GM18498 (cell line): ENCODE measurements at regions not wholly inside any gene's neighbourhood (a gene's known extent, or its start where the extent isn't known, plus 50 kb on each side); places are given as distances from the start of the nearest gene placed in this dataset.

Experiments used
- ATAC-seq: cut with Tn5 transposase; IDR thresholded peaks from one replicate; pipeline ENCODE4 v1.9.1; 2021; ENCODE audit warnings: mild to moderate bottlenecking, moderate library complexity; ENCODE audit not compliant: unreplicated experiment

DNA sequence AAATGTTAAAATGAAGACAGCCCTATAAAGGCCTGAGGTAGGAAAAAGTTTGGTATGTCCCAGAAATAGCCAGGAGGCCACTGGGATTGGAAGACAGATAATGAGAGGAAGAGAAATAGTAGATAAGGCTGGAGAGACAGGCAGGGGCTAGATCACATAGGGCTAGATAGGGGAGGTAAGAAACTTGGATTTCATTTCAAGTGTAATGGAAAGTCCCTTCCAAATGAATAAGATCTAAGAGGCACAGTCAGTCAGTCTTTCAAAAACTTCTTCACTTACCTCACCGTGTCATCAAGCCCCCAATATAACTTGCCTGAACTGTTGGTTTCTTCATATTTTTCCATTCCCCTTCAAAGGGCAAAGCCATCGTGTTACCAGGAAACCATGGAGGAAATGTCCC, 121.8 kb downstream of the SPCS3 start:
- no peak for ATAC-seq

DNA sequence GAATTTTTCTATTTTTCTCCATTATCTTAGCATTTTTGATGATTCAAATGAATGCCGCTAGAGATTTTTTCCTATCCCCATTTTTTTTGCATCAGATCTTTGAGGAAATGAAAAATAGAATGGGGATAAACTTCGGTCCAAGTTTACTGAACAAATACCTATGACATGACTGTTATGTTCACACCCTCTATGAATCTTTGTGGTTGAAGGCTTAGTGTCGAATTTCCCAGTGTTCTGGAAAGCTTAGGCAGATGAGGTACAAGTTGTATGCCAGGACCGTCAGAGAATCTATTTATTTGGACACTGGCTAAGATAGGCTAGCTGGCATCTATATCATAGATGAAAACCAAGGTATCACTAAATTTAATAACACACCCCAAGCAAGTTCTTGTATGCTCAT, 123.4 kb downstream of the SPCS3 start:
- ATAC-seq, result no peak

GRCh38 chr4:176443646-176444409, 124.1 kb downstream of the SPCS3 start:
- ATAC-seq, result no peak

- ATAC-seq, result no peak
Observed at GRCh38 chr4:176444741-176445140, 125.0 kb downstream of the SPCS3 start.

DNA sequence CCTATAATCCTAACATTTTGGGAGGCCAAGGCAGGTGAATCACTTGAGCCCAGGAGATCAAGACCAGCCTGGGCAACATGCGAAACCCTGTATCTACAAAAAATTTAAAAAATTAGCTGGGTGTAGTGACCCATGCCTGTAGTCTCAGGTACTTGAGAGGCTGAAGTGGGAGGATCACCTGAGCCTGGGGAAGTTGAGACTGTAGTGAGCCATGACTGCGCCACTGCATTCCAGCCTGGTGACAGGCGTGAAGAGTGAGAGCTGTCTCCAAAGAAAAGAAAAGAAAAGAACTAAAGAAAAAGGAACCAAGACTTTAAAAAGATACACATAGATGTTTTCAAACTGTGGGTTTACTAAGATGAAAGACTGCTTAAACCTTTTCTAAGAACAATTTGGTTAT, 129.0 kb downstream of the SPCS3 start:
- ATAC-seq, result no peak

GRCh38 chr4:176451443-176451842, 131.7 kb downstream of the SPCS3 start:
- ATAC-seq, result no peak

DNA sequence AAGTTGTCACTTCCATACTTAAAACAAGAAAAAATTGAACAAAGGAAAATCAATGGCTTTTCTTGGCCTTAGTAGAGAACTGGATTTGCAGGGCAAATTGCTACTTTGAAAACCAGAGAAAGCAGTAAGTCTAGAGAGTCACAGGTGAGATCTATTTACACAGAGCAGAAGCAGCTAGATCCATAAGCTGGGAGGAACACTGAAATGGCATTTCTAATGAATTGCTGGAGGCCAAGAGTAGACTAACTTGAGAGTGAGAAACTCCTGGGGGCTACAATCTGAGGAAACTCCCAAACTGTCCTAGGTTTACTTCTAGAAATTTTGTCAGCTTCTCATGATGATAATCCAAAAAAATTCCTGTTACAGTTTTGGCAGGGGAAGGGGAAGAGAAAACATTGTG, 133.3 kb downstream of the SPCS3 start:
- no peak for ATAC-seq

GRCh38 chr4:176453658-176454057, 133.9 kb downstream of the SPCS3 start:
- ATAC-seq, result no peak

DNA sequence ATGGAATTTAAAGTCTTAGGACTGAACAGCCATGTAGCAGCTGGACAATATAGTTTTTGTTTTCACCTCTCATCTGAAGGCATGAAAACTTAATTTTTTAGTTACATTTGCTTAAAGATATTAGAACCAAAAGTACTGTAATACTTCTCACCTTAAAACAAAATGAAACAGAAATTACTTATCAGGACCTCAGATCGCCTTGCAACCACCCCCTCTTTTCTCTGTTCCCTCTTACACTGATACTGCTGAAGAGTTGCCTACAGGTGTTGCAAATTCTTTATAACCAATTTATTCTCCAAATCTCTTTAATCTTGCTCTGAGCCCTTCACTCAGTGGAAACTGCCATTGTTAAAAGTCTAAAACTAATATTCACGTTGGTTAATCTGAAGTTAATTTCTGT, 145.0 kb downstream of the SPCS3 start:
- peak; percentile 99 for ATAC-seq

DNA sequence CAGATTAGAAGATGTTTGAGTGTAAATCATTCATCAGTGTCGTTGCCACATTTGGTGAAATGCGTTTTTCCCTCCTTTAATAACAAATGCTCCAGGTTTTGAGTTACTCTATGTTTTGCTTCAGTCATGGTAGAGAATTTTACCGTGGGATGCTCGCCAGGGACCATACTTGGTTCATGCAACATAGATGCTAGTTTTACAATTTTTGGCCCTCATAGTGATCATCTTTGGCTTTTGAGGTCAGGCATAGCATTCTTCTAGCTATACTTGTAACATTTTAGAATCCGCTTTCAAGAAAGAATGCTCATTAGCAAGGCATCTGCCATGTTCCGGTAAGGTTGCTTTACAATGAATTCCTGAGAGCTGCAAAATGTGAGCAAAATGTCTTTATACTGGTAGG, 147.2 kb downstream of the SPCS3 start:
- no peak for ATAC-seq

- no peak for ATAC-seq
Observed at GRCh38 chr4:176469546-176469945, 149.8 kb downstream of the SPCS3 start.

- no peak for ATAC-seq
Observed at GRCh38 chr4:176470671-176471070, 150.9 kb downstream of the SPCS3 start.

DNA sequence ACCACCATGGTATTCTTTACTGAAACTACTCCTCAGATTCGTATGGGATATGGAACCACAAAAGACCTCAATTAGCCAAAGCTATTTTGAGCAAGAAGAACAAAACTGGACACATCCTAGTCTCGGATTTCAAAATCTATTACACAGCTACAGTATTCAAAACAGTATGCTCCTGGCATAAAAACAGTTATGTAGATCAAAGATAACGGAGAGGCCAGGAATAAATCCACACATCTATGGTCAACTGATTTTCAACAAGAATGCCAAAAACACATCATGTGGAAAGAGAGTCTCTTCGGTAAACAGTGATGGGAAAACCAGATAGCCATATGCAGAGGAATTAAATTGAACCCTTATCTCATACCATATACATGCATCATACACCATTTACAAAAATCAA, 155.3 kb downstream of the SPCS3 start:
- ATAC-seq, result no peak

DNA sequence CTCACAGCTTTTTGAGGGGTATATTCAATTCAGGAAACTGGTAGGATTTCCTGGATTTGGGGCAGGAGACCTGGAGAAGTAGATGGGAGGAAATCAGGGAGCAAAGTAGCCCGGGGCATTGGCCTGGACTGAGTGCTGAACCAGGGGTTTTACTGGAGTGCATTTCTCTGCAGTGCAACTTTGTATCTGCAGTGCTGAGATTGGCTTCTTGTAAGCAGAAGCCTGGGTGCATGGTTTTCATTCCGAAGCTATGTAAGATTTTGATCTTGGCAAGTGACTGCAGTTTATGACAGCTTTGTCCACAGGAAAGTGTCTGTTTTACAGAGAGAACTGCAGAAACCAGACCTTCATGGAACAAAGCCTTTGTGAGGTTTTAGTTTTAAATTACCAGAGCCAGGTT, 158.3 kb downstream of the SPCS3 start:
- no peak for ATAC-seq

- ATAC-seq, result peak; percentile 41
Observed at GRCh38 chr4:176479767-176480166, 160.0 kb downstream of the SPCS3 start.

DNA sequence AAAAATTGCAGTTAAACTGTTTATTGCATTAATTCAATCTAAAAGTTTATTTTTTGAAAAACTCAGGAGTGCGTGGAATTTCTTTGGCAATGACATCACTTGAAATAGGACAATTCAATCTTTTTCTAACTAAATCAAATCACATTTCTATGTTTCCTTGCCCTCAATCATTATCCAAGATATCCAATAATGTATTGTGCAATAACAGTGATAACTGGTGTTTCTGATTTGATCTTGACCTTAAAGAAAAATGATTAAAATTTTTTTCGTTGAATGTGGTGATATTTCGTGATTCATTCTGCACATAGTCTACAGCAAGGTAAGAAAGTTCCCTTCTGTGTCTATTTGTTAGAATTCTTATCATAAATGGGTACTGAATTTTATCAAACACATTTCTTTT, 163.2 kb downstream of the SPCS3 start:
- ATAC-seq, result no peak

- no peak for ATAC-seq
Observed at GRCh38 chr4:176484301-176484984, 164.7 kb downstream of the SPCS3 start.

GRCh38 chr4:176489001-176489400, 169.2 kb downstream of the SPCS3 start:
- ATAC-seq, result no peak

- ATAC-seq, result peak; percentile 100
Observed at GRCh38 chr4:176492646-176493302, 173.0 kb downstream of the SPCS3 start.

GRCh38 chr4:176498617-176499256, 179.0 kb downstream of the SPCS3 start:
- ATAC-seq, result no peak

- ATAC-seq, result no peak
Observed at GRCh38 chr4:176499518-176499917, 179.8 kb downstream of the SPCS3 start.

DNA sequence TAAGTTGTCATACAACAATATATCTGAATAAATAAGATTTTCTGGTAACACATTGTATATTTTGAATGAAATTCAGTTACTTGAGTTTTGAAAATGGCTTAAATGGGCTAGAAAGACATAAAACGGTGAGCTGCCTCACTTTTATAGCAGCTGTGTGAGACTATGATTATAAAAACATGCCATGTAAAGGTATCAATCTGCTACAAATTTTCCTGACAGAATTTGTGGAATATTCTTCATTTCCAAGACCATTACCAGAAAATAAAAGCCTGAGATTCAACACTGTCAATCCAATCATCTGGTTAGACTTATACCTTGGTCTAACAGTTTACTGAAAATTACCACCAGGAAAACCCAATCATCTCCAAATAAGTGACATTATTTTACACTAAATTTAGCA, 181.1 kb downstream of the SPCS3 start:
- no peak for ATAC-seq
